HG02588 (cell line): ENCODE measurements at regions not wholly inside any gene's neighbourhood (a gene's known extent, or its start where the extent isn't known, plus 50 kb on each side); places are given as distances from the start of the nearest gene placed in this dataset.
"Not testable (repeated sequence)": the region's sequence is repeated elsewhere in the genome, so short reads cannot be mapped to it uniquely, and the experiment has no call there.

Experiments
- ATAC-seq: cut with Tn5 transposase; IDR thresholded peaks from one replicate; pipeline ENCODE4 v1.9.1; 2021; ENCODE audit warnings: mild to moderate bottlenecking, moderate library complexity; ENCODE audit not compliant: unreplicated experiment

DNA sequence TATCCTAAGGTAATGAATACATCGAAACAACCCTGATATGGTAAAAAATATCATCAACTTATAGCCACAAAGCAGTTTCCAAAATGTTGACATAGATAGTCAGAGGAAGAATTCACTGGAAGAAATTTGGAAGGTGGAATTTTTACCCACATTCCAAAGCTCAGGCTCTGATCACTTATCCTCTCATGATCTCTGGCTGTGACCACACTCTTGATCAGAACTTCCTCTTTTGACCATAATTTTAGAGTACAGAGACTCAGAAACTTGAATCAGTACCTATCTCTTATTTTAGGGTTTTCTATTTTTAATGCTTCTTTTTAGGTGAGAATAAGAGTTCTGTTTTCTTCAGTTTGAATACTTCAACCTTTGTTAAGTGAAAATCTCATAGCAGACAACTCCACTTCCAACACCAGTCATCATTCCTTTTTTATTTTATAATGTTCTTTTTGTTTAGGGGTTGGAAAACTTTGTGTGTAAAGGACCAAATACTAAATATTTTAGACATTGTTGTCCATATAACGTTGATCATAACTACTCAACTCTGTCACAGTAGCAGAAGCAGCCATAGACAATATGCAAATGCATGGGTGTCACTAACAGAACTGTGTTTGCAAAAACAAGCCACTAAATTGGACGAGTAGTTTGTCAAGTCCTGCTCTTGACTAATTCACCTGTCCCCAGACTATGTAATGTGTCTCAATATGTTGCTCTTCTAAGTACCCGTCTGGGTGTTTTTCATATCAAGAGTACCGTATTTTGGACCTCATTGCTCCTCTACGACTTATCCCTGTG is 891.6 kb upstream of the CRIM1 start:
- peak; percentile 46 for ATAC-seq

DNA sequence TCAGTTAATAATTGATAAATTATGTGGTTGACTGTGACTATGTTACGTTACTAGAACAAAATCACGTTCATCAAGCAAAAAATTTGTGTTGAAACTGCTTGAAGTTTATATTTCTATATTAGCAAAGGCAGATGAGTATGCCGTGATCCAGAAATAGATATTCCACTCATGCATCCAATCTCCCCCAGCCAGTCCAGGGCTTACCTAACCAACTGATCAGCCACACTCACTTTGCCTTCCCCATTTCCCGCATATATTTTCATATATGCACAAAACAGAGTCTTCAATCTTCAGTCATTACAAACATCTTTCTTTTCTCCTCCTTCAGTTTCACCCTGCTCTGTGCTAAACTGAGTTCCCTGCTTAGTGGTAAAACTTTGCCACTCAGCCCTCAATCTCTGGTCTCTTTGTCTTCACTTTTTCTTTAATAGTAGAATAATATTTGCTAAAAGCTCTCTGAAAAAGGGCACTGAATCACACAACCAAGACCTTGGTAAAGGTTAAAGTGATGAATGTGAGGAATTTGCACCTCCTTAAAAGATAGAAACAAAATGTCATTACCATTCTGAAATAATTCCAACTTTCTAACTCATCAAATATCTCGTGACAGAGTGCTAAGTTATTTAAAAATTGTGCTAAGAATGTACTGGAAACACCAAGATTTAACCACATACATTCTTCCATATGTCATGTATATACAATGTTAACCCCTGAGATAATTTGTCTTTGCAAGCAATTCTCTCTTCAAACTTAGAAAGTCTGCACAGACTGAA is 893.2 kb upstream of the CRIM1 start:
- no peak for ATAC-seq

DNA sequence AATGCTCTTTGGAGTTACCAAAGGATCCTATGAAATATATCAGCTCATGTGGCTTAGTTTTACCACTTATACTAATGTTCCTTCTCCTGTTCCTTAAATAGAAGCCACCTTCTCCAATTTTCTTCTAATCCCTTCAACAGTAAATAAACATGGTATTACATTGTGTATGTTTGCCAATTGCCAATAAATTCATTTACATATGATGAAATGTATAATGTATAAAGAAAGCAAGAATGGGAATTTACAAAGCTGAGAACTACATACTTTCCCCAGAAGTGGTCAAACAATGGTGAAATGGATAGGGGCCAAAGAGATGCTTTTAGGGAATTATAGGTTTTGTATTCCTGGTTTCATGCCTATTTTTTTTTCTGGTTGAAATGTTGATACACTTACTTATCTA is 894.2 kb upstream of the CRIM1 start:
- no peak for ATAC-seq

DNA sequence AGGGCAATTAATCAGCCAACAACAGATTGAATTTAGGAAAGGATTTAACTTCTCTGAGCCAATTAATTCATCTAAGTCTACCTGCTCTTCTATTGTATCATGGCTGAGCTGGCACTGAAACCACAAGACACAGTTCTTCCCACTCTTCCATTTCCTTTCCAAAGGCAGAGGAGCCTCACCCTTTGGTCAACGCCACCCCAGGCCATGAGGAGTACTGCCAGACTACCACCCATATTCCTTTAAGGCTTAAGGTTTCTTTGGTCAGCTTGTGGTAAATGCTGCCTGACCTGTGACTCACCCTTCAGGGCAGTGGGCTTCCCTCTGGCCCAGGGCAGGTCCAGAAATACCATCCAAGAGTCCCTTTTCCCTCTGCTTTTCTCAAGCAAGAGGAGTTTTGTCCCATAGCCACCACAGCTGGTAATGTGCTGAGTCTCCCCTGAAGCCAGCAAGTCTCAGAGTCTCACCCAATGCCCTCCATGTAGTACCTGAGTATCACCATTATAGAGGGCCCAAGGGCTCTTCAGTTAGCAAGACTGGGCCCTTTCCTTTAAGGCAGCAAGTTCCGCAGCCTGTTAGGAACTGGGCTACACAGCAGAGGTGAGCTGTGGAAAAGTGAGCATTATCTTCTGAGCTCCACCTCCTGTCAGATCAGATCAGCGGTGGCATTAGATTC is 900.5 kb upstream of the CRIM1 start:
- no peak for ATAC-seq

DNA sequence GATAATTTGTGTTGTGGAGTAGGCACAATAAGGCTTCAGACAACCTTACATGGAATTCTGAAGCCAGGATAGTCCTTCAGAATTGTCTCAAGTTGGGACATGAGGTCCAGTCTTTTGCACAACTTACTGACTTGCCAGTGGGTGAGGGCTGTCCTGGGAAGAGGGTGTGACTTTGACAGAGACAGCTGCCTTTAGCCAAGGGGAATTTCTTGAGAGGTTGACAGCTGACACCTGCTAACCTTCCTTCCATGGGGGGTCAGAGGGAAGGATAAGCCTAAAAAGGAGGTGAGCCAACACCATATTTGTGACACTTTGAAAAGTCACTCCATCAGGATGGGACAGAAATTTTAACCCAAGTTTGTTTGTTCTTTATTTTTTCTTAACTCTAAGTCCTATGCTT is 907.8 kb upstream of the CRIM1 start:
- no peak for ATAC-seq

DNA sequence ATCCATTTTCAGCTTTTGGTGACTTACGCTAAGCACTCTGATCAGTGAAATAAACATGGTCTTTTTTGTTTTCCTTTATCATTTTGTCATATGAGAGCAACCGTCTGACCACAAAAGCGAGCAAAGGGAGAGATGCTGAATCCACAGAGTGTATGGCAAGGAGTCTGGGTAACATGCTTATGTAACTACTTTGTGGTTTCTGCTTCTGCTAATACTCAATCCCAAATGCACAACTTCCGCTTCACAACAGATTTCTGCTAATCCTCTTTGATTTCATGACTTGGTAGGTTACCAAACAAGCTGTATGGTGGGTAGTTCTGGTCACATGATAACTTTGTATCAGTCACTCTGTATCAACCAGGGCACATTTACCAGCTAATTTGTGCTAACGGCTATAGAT is 908.4 kb upstream of the CRIM1 start:
- no peak for ATAC-seq

DNA sequence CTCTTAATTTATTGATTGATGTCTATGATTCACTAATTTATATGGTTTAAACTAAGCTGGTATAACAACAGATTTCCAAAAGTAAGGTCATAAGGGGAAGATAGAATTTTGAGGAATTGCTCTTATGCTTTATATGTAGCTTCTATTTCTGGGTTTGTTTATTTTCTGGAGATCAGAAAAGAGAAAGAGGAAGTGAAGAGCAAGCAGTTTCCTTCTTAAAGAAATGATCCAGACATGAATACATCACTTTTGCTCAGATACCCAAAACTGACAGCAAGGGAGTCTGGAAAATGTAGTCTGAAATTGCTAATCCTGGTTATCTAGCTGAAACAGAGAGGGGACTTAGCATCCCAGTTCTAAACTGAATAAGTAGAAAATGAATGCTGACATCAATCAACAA is 912.5 kb upstream of the CRIM1 start:
- ATAC-seq: no peak

DNA sequence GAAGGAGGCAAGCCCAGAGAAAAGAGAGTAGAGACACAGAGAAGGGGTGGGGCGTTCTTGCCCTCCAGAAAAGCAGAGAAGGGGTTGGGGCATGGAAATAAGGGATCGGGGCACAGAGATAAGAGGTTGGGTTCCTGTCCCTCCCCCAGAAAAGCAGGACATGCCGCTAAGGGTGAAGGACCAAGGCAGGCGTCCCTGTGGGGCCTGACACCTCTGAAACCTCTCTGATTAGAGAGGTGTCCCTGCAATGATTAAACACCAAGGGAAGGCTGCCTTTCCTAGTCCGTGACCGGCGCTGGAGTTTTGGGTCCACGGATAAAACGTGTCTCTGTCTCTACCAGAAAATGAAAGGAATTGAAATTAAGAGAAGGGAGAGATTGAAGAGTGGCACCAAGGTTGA is 914.0 kb upstream of the CRIM1 start:
- not testable (repeated sequence) for ATAC-seq

DNA sequence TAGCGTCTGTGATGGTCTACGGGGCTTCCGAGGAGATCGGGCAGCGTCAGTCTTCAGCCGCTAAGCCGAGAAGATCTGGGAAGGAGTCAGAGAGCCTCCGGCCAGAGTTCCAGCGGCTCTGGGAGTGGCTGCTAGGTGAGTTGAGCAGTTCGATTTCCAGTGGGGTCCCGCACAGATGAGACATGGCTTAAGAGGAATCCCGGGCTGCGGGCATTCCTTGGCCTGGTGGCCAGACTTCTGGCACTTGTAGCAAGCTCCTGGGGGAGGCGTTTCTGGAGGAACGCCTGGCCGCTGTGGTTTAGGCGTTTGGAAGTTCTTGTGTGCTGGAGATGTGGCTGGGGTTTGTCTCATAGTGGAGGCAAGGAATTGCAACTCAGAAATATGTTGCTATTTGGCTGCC is 915.3 kb upstream of the CRIM1 start:
- not testable (repeated sequence) for ATAC-seq

DNA sequence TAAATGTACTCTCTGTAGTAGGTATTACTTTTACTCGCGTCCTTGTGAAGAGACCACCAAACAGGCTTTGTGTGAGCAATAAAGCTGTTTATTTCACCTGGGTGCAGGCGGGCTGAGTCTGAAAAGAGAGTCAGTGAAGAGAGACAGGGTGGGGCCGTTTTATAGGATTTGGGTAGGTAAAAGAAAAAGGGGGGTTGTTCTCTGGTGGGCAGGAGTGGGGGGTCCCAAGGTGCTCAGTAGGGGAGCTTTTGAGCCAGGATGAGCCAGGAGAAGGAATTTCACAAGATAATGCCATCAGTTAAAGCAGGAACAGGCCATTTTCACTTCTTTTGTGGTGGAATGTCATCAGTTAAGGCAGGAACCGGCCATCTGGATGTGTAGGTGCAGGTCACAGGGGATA is 918.7 kb upstream of the CRIM1 start:
- ATAC-seq: not testable (repeated sequence)

DNA sequence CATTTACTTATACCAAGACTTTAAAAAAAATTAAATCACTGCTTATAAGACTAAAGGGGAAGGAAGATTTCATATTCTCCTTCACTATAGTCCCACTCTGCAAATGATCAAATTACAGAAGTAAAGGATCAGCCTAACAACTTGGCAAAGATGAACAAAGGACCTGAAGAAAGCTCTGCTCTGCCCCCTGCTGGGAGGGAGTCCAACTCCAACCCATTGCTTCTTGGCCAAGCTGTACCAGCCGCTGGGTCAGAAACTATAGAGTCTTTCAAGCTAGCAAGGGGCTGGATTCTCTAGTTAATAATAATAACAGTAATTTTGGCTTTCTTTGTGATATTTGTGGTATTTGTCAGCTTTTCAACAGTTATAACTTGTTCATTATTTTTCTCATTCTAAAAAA is 927.0 kb upstream of the CRIM1 start:
- ATAC-seq: no peak

DNA sequence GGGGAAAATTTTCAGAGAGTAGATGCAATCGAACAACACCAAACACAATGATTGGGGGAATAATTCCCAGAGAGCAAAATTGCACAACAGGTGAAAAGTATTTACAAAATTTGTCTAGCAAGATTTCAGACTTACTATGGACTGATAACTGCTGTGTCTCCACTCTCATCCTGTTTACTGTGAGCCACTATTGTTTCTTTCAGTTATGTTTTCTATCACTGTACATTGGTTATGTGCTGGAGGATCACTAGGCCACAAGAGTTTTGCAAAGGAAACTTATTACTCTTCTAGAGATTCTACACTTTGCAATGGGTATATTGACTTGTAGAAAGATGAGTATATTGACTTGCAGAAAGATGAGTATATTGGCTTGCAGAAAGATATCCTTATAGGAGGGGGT is 934.1 kb upstream of the CRIM1 start:
- no peak for ATAC-seq

DNA sequence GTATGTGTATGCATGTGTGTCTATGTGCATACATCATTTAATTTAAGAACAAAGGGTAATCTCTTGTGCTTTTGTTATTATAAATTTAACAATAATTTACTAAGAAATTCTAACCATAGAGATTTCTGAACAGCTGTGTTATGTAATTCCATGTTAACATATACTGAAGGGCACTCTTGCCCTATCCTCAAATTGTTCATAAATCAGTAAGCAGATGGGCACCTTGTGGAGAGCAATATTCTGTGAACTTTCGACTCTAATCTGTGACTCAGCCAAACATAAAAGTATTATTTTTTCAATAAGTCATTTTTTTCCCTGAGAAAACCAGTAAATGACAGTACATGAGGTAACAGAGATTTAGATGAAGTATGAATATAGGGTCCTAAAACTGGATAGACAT is 938.3 kb upstream of the CRIM1 start:
- no peak for ATAC-seq

DNA sequence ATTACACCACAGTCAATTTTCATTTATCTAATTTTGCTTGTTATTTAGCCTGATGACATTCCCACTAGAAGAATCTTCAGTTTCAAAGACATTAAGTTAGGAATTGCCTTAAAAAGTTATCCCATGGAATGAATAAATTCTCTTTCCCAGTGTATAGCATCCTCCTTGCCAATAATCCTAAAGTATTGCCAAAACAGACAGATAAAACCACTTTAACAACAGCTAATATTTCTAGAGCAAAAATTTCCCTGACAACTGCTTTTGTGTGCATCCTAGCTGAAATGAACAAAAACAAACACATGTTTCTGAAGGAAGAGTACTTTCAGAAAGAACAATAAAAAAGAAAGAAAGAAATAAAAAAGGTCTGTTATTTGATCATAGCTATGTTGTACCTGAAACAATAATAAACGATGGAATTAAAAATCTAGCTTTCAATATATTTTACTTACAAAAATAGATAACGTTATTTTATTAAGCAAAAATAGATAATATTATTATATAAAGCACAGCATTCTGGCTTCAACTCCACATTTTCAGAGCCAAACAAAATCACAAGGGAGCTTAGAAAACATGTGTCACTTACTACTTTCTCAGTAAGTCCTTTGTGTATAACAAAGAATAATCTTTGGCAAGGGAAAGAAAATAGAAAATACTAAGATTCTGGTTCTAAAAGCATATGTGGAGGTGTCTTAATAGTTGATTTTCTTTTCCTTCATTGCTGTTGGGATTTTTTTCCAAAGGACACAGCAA is 939.0 kb upstream of the CRIM1 start:
- no peak for ATAC-seq

DNA sequence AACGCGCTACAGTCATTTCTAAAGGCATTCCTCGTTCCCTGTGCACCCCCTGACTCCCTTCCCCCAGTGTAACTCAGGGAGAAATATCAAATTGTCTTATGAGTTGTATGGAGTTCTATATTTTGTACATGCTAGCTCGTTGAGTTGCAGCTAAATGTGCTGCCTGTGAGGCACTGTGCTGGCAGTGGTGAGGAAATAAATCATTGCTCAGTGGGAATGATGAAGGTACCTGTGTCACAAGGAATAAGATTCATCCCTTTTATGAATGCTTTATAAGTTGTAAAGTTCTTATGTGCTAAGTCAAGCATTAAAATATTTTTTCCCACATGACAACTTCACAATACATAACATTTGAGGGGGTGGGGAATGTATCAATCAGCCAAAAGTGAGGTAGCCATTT is 939.6 kb upstream of the CRIM1 start:
- no peak for ATAC-seq

DNA sequence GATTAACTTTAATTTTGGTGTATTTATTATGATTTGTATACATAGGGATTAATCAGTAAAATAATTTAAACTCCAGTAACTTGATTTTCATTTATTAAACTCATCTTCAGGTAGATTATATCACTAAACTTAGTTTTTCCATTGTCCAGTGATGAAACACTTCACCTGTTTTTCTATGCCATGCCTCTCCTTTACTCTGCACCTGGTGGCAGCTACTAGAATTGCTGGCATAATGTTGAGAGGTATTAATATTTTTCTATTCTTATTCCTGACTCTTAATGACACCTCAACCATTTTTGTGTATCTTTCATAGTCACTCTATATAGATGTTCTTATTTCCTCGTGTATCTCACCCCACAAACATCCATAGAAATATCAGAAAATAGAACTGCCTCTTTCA is 940.3 kb upstream of the CRIM1 start:
- ATAC-seq: no peak

DNA sequence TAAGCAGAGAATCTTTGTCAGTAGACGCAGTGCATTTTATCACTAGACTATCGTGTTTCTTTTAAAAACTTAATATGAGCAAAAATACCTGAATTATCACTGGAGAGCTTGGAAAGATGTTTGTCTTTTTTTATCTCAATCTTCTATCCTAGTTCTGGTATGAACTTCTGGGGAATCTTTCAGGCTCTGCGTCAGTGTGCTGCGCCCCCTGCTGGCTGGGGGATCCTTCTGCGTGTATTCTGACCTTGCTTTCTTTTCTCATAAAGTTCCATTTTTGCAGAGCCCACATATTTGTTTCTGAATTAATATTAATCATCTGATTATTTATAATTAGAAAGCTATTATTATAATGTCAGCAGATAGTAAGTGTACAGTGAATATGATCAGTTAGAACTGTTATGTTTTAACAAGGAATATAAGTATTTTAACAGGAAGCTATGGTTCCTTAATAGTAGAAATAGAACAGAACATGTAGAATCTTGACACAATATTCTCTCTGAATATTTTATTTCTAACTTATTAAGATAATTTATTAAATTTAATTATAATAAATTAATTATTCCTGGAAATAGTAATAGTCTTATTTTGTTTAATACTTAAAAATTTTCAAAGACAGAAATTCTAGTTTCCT is 945.0 kb upstream of the CRIM1 start:
- peak; percentile 80 for ATAC-seq

DNA sequence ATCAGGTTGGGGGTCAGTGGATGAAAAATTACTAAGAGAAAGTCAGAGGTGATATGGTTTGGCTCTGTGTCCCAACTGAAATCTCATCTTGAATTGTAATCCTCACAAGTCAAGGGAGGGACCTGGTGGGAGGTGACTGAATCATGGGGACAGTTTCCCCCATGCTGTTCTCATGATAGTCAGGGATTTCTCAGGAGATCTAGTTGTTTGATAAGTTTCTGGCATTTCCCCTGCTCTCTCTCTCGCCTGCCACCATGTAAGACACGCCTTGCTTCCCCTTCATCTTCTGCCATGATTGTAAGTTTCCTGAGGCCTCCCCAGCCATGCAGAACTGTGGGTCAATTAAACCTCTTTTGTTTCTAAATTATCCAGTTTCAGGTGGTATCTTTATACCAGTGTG is 945.8 kb upstream of the CRIM1 start:
- ATAC-seq: no peak

DNA sequence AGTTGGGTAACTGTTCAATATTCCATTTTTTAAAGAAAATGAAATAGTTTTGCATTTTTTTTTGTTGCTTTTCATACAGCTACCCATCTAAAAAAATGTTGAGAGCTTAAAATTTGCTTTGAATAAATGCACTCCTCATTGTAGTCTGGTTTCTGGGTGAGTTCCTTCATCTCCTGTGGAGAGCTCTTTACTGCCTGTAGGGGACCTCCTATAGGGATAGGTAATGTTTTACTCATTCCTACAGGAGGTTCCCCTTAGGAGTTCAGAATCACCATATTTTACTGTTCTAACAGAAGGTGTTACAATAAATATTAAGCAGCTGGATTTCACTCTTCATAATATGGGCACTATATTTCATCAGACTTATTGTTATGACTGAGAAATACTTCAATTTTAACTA is 947.3 kb upstream of the CRIM1 start:
- no peak for ATAC-seq

DNA sequence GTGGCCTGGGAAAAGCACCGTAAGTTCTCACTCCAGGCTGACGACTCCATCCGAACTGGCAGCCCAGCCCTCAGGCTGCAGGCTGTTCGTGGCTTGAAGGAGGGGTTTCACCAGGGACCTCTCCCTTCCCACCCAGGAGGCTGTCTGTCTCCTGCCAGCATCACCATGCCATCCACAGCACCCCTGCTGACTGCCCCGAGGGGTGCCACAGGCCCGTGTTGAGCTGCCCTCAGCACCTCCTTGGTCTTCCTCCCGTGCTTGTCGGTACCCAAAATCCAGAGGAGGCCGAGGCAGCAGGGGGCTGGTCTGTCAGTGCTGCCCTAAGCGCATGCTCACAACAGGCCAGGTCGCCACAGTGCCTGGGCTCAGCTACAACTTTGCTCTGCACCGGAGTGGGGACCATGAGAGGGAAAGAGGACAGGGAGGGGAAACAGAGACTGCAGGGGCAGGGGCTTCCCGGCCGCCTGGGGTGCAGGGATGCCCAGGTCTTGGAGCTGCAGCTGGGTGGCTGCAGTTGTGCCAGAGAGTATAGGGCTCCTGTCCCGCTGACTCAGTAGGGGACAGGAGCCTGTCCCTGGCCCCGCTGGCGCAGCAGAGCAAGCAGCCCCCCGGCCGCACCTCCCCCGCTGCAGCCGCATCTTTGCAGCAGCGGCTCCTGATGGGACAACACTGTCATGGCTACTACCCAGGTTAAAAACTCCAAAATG is 963.7 kb upstream of the CRIM1 start:
- ATAC-seq: no peak
